ENCODE measurements at regions not wholly inside any gene's neighbourhood (a gene's known extent, or its start where the extent isn't known, plus 50 kb on each side); places are given as distances from the start of the nearest gene placed in this dataset.

DNA sequence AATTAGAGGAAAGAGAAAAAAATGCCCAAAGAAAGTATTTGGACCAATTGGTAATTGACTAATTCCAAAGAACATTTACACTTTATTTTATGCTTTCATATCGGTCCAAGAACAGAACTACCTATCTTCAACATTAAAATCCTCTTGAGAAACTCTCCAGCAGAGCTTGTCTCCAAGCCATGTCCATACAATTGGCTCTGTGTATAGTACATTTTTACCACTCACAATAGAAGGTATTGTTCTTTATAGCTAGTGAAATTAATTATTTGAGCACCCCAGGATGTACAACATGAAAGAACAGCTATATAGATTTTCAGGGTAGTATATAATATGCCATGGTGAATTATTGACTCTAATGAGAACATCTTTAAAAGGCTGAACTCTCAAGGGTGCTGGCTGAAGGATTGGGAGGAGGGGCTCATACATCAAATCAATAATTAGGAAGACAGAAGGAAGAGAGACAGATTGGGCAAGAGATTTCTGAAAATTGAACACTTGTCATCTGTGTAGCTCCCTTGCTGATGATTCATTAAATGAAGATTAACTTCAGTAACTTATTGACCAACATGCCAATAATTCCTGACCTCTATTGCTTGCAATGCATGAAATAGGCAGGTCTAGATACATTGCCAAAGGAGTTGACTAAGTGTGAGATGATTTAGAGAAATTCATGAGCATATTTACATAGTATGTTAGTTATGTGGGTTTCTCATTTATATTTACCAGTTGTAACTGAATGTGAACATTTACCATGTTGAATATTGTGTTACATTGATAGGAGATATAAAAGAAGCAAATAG lies 249.7 kb downstream of the MTERF1 start:
- no peak overlapping the region for H3K4me2 ChIP-seq (ENCODE audit: control insufficient read depth, insufficient read depth)
- ATAC-seq (no peak), FAIRE-seq (no peak), DNase-seq (ENCODE audit: low read depth, low spot score) (no peak)
- ChIA-PET RAD21 (ENCODE audit: unreplicated experiment) (no interaction called here), SMC1A (ENCODE audit: uncharacterized antibody, unreplicated experiment) (interaction anchor here (0.9 kb wide), 1 partner anchor 541 kb away, joined by 3 read pairs; no protein-coding TSS in a partner anchor), POLR2A (no interaction called here), CTCF (interaction anchor here (1.0 to 1.2 kb wide), 2 partner anchors 10 to 541 kb away, joined by 3 read pairs; no protein-coding TSS in a partner anchor)
- 78% methylated on average over 1 of the region's 1 CpG for WGBS (ENCODE audit: insufficient coverage, insufficient replicate concordance, low lambda C conversion rate, missing lambda C conversion rate)
- intact Hi-C loops (cut with micrococcal nuclease; ENCODE audit: unreplicated experiment) (no loop called here), in situ Hi-C loops (cut with MboI) (no loop called here)
- H3K4me1 ChIP-seq (ENCODE audit: control insufficient read depth, insufficient read depth, low read length) = no peaks in the 10 kb centered on the region
- H3K27ac ChIP-seq (ENCODE audit: control insufficient read depth, insufficient read depth) = no peak overlapping the region
- H3K79me2 ChIP-seq (ENCODE audit: control insufficient read depth, insufficient read depth, low read length) = no peaks in the 10 kb centered on the region
- no peak overlapping the region for H2AFZ ChIP-seq (ENCODE audit: control insufficient read depth, low read depth, low read length)
- H3K4me3 ChIP-seq = no peak overlapping the region
- H3K9ac ChIP-seq (ENCODE audit: control insufficient read depth, insufficient read depth, low read length) = no peak overlapping the region
- no peaks in the 10 kb centered on the region for H3K27me3 ChIP-seq (replicated peaks in 1 of 2; ENCODE audit: control insufficient read depth in 2 of 2, insufficient read depth in 2 of 2, low read length in 1 of 2)
- BruUV-seq (replicated peaks) = no TSS peak
- H3K9me3 ChIP-seq (replicated peaks; ENCODE audit: control insufficient read depth, insufficient read depth, low read length) = no peaks in the 10 kb centered on the region
- H3K36me3 ChIP-seq (ENCODE audit: control insufficient read depth in 2 of 2, insufficient read depth in 2 of 2, low read length in 1 of 2) = no peaks in the 10 kb centered on the region
- H4K20me1 ChIP-seq (ENCODE audit: control insufficient read depth, insufficient read depth) = no peaks in the 10 kb centered on the region
- TF ChIP-seq HDGF (IDR thresholded peaks at IDR 0.05) (no peak), STAT3 (IDR thresholded peaks at IDR 0.05; ENCODE audit: low read depth, low read length) (no peak), MYB (IDR thresholded peaks at IDR 0.05; ENCODE audit: borderline replicate concordance, low read depth, low read length) (no peak), NBN (IDR thresholded peaks at IDR 0.05) (no peak), RFX5 (IDR thresholded peaks at IDR 0.05; ENCODE audit: low read depth, low read length) (no peak), NR2C1 (IDR thresholded peaks at IDR 0.05) (no peak), WRNIP1 (IDR thresholded peaks at IDR 0.05; ENCODE audit: borderline replicate concordance, low read depth, low read length) (no peak), NFXL1 (IDR thresholded peaks at IDR 0.05; ENCODE audit: borderline replicate concordance) (no peak), FOS (IDR thresholded peaks at IDR 0.05; ENCODE audit: borderline replicate concordance, extremely low read depth, insufficient read length) (no peak), MXI1 (IDR thresholded peaks at IDR 0.05; ENCODE audit: low read depth, low read length) (no peak), ZNF217 (IDR thresholded peaks at IDR 0.05) (no peak), SPI1 (IDR thresholded peaks at IDR 0.05; ENCODE audit: borderline replicate concordance, insufficient read depth, low read depth, low read length) (no peak), POLR2A (IDR thresholded peaks at IDR 0.05; ENCODE audit: low read depth, low read length) (no peak)
- TF ChIP-seq, protein P1, sequence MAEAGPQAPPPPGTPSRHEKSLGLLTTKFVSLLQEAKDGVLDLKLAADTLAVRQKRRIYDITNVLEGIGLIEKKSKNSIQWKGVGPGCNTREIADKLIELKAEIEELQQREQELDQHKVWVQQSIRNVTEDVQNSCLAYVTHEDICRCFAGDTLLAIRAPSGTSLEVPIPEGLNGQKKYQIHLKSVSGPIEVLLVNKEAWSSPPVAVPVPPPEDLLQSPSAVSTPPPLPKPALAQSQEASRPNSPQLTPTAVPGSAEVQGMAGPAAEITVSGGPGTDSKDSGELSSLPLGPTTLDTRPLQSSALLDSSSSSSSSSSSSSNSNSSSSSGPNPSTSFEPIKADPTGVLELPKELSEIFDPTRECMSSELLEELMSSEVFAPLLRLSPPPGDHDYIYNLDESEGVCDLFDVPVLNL (IDR thresholded peaks at IDR 0.05; ENCODE audit: low read depth, low read length) = no peak
- TF ChIP-seq, protein P2, sequence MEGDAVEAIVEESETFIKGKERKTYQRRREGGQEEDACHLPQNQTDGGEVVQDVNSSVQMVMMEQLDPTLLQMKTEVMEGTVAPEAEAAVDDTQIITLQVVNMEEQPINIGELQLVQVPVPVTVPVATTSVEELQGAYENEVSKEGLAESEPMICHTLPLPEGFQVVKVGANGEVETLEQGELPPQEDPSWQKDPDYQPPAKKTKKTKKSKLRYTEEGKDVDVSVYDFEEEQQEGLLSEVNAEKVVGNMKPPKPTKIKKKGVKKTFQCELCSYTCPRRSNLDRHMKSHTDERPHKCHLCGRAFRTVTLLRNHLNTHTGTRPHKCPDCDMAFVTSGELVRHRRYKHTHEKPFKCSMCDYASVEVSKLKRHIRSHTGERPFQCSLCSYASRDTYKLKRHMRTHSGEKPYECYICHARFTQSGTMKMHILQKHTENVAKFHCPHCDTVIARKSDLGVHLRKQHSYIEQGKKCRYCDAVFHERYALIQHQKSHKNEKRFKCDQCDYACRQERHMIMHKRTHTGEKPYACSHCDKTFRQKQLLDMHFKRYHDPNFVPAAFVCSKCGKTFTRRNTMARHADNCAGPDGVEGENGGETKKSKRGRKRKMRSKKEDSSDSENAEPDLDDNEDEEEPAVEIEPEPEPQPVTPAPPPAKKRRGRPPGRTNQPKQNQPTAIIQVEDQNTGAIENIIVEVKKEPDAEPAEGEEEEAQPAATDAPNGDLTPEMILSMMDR (IDR thresholded peaks at IDR 0.05 in 2 of 3, conservative IDR thresholded peaks at IDR 0.05 in 1 of 3; ENCODE audit: control insufficient read depth in 2 of 3, extremely low read depth in 1 of 3, insufficient read depth in 1 of 3, low read depth in 3 of 3, low read length in 3 of 3) = no peak
- TF ChIP-seq, protein P3, sequence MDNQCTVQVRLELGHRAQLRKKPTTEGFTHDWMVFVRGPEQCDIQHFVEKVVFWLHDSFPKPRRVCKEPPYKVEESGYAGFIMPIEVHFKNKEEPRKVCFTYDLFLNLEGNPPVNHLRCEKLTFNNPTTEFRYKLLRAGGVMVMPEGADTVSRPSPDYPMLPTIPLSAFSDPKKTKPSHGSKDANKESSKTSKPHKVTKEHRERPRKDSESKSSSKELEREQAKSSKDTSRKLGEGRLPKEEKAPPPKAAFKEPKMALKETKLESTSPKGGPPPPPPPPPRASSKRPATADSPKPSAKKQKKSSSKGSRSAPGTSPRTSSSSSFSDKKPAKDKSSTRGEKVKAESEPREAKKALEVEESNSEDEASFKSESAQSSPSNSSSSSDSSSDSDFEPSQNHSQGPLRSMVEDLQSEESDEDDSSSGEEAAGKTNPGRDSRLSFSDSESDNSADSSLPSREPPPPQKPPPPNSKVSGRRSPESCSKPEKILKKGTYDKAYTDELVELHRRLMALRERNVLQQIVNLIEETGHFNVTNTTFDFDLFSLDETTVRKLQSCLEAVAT (IDR thresholded peaks at IDR 0.05) = no peak
- TF ChIP-seq, protein P4, sequence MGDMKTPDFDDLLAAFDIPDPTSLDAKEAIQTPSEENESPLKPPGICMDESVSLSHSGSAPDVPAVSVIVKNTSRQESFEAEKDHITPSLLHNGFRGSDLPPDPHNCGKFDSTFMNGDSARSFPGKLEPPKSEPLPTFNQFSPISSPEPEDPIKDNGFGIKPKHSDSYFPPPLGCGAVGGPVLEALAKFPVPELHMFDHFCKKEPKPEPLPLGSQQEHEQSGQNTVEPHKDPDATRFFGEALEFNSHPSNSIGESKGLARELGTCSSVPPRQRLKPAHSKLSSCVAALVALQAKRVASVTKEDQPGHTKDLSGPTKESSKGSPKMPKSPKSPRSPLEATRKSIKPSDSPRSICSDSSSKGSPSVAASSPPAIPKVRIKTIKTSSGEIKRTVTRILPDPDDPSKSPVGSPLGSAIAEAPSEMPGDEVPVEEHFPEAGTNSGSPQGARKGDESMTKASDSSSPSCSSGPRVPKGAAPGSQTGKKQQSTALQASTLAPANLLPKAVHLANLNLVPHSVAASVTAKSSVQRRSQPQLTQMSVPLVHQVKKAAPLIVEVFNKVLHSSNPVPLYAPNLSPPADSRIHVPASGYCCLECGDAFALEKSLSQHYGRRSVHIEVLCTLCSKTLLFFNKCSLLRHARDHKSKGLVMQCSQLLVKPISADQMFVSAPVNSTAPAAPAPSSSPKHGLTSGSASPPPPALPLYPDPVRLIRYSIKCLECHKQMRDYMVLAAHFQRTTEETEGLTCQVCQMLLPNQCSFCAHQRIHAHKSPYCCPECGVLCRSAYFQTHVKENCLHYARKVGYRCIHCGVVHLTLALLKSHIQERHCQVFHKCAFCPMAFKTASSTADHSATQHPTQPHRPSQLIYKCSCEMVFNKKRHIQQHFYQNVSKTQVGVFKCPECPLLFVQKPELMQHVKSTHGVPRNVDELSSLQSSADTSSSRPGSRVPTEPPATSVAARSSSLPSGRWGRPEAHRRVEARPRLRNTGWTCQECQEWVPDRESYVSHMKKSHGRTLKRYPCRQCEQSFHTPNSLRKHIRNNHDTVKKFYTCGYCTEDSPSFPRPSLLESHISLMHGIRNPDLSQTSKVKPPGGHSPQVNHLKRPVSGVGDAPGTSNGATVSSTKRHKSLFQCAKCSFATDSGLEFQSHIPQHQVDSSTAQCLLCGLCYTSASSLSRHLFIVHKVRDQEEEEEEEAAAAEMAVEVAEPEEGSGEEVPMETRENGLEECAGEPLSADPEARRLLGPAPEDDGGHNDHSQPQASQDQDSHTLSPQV (IDR thresholded peaks at IDR 0.05) = no peak
